BJ (cell line): ENCODE measurements at regions not wholly inside any gene's neighbourhood (a gene's known extent, or its start where the extent isn't known, plus 50 kb on each side); places are given as distances from the start of the nearest gene placed in this dataset.

Experiments used
- CTCF ChIA-PET: fragments of 350-600 bp; formaldehyde crosslinking; extraction: SDS; loops from one replicate; lab custom pipeline; 2021; ENCODE audit warnings: antibody characterized with exemption, inconsistent platforms; lab: Yijun Ruan, JAX
- POLR2A ChIA-PET: fragments of 300-600 bp; sonication (Branson Sonifier 250); formaldehyde crosslinking; extraction: SDS; loops from one replicate; lab custom pipeline; 2021; ENCODE audit warnings: antibody characterized with exemption; lab: Charles Lee
- DNase-seq: peaks from one replicate; pipeline ENCODE4 v3.0.0-alpha.2; 2011; ENCODE audit warnings: low read depth
- H3K27me3 ChIP-seq: 2 replicates; pipeline ENCODE4 v1.6.0; 2011; ENCODE audit warnings: low read length; ENCODE audit not compliant: control insufficient read depth, insufficient read depth
- H3K36me3 ChIP-seq: 2 replicates; pipeline ENCODE4 v1.5.1; 2011; ENCODE audit warnings: low read length; ENCODE audit not compliant: control insufficient read depth, insufficient read depth
- H3K4me3 ChIP-seq: 2 replicates; pipeline ENCODE4 v1.5.1; 2011; ENCODE audit warnings: low read depth, mild to moderate bottlenecking, control low read depth, low read length
- CTCF ChIP-seq: IDR thresholded peaks from 2 replicates; pipeline ENCODE4 v1.5.1; 2011; ENCODE audit warnings: low read depth, mild to moderate bottlenecking, control low read depth, inconsistent platforms, low read length, moderate library complexity; ENCODE audit not compliant: insufficient read depth

- no peak for TF ChIP-seq CTCF
- CTCF ChIA-PET, result no interaction called here
- POLR2A ChIA-PET, result no interaction called here
- Histone ChIP-seq H3K36me3 (no peaks in the 10 kb centered on the region), H3K27me3 (no peaks in the 10 kb centered on the region), H3K4me3 (no peak overlapping the region)
- no peak for DNase-seq
These were observed 582.3 kb downstream of the CAAP1 start for GRCh38 chr9:26310294-26310693.

- ChIA-PET CTCF (interaction anchor here (0.7 kb wide), 1 partner anchor 15 kb away, joined by 3 read pairs; no protein-coding TSS in a partner anchor), POLR2A (interaction anchor here (0.6 kb wide), 1 partner anchor 342 kb away, joined by 12 read pairs; no protein-coding TSS in a partner anchor)
- no peak for TF ChIP-seq CTCF
- H3K4me3 ChIP-seq, result no peak overlapping the region
- DNase-seq, result no peak
- no peaks in the 10 kb centered on the region for H3K27me3 ChIP-seq
- H3K36me3 ChIP-seq, result no peaks in the 10 kb centered on the region
These were observed 584.3 kb downstream of the CAAP1 start for GRCh38 chr9:26308328-26308727.

- no peak overlapping the region for H3K4me3 ChIP-seq
- POLR2A ChIA-PET, result no interaction called here
- TF ChIP-seq CTCF, result no peak
- CTCF ChIA-PET, result no interaction called here
- H3K36me3 ChIP-seq, result no peaks in the 10 kb centered on the region
- H3K27me3 ChIP-seq, result no peaks in the 10 kb centered on the region
- DNase-seq, result no peak
These were observed 590.9 kb downstream of the CAAP1 start for GRCh38 chr9:26301659-26302058.

GRCh38 chr9:26301046-26301445, 591.6 kb downstream of the CAAP1 start:
- DNase-seq, result no peak
- Histone ChIP-seq H3K27me3 (no peaks in the 10 kb centered on the region), H3K4me3 (no peak overlapping the region), H3K36me3 (no peaks in the 10 kb centered on the region)
- CTCF ChIA-PET, result no interaction called here
- POLR2A ChIA-PET, result no interaction called here
- no peak for TF ChIP-seq CTCF

GRCh38 chr9:26296910-26297572, 595.6 kb downstream of the CAAP1 start:
- ChIA-PET CTCF (no interaction called here), POLR2A (no interaction called here)
- H3K36me3 ChIP-seq, result no peaks in the 10 kb centered on the region
- DNase-seq, result peak; percentile 17
- H3K4me3 ChIP-seq, result no peak overlapping the region
- H3K27me3 ChIP-seq, result no peaks in the 10 kb centered on the region
- TF ChIP-seq CTCF, result no peak
